ENCODE measurements at regions not wholly inside any gene's neighbourhood (a gene's known extent, or its start where the extent isn't known, plus 50 kb on each side); places are given as distances from the start of the nearest gene placed in this dataset.

DNA sequence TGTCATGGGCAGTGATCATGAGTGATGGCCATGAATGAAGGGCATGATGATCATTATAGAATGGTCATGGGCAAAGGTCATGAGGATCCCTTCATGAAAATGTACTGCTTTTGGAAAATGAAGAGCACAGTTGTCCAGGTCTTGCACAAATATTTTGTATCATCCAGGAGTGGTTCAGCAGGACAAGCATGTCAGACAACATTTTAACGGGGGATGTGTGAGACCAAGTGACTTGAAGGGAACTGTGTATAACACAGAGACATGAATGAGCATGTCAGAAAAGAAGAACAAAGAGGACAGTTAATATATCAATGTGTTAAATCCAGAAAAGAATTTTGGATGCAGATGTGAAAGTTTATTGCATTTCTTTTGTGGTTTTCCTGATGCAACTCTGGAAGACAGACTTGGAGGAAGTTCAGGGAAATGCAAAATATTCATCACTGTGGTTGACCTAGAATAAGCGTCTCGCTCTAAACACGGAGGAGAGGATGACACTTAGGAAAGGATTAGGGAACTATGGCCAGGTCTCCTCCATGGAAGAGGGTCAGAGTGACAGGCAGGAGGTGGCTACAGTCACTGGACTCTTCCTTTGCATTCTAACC lies 116.1 kb upstream of the IRX4 start:
- Histone ChIP-seq H3K4me1 (ENCODE audit: control insufficient read depth, low read length) (no peaks in the 10 kb centered on the region), H3F3A (ENCODE audit: control insufficient read depth, insufficient read depth) (no peaks in the 10 kb centered on the region), H3K4me2 (ENCODE audit: low read length) (no peak overlapping the region), H4K20me1 (ENCODE audit: control insufficient read depth, insufficient read depth, low read depth, low read length) (no peaks in the 10 kb centered on the region), H3K36me3 (ENCODE audit: control insufficient read depth, low read length) (no peaks in the 10 kb centered on the region), H3K9me3 (ENCODE audit: control insufficient read depth, insufficient read depth, low read length) (no peaks in the 10 kb centered on the region), H3K27me3 (ENCODE audit: control insufficient read depth, low read length) (no peaks in the 10 kb centered on the region), H3K4me3 (ENCODE audit: low read length) (no peak overlapping the region), H3K27ac (ENCODE audit: low read depth, low read length) (no peak overlapping the region), H3K79me2 (ENCODE audit: control insufficient read depth, low read length) (no peaks in the 10 kb centered on the region), H3K9me2 (replicated peaks; ENCODE audit: control insufficient read depth, low read length) (no peaks in the 10 kb centered on the region)
- TF ChIP-seq, protein P1, sequence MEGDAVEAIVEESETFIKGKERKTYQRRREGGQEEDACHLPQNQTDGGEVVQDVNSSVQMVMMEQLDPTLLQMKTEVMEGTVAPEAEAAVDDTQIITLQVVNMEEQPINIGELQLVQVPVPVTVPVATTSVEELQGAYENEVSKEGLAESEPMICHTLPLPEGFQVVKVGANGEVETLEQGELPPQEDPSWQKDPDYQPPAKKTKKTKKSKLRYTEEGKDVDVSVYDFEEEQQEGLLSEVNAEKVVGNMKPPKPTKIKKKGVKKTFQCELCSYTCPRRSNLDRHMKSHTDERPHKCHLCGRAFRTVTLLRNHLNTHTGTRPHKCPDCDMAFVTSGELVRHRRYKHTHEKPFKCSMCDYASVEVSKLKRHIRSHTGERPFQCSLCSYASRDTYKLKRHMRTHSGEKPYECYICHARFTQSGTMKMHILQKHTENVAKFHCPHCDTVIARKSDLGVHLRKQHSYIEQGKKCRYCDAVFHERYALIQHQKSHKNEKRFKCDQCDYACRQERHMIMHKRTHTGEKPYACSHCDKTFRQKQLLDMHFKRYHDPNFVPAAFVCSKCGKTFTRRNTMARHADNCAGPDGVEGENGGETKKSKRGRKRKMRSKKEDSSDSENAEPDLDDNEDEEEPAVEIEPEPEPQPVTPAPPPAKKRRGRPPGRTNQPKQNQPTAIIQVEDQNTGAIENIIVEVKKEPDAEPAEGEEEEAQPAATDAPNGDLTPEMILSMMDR (IDR thresholded peaks at IDR 0.05; ENCODE audit: low read depth, low read length, poor library complexity, severe bottlenecking) = no peak
- no peak for TF ChIP-seq EZH2phosphoT487 (IDR thresholded peaks at IDR 0.05; ENCODE audit: borderline replicate concordance, low read length)

- Histone ChIP-seq H3K4me3 (ENCODE audit: low read length) (no peak overlapping the region), H3F3A (ENCODE audit: control insufficient read depth, insufficient read depth) (no peaks in the 10 kb centered on the region), H3K9me3 (ENCODE audit: control insufficient read depth, insufficient read depth, low read length) (no peaks in the 10 kb centered on the region), H3K4me2 (ENCODE audit: low read length) (no peak overlapping the region), H3K9me2 (replicated peaks; ENCODE audit: control insufficient read depth, low read length) (no peaks in the 10 kb centered on the region), H3K79me2 (ENCODE audit: control insufficient read depth, low read length) (no peaks in the 10 kb centered on the region), H4K20me1 (ENCODE audit: control insufficient read depth, insufficient read depth, low read depth, low read length) (no peaks in the 10 kb centered on the region), H3K36me3 (ENCODE audit: control insufficient read depth, low read length) (no peaks in the 10 kb centered on the region), H3K4me1 (ENCODE audit: control insufficient read depth, low read length) (no peaks in the 10 kb centered on the region), H3K27ac (ENCODE audit: low read depth, low read length) (no peak overlapping the region), H3K27me3 (ENCODE audit: control insufficient read depth, low read length) (no peaks in the 10 kb centered on the region)
- TF ChIP-seq EZH2phosphoT487 (IDR thresholded peaks at IDR 0.05; ENCODE audit: borderline replicate concordance, low read length) = no peak
Observed at GRCh38 chr5:1998348-1998669, 115.6 kb upstream of the IRX4 start.

- Histone ChIP-seq H4K20me1 (ENCODE audit: control insufficient read depth, insufficient read depth, low read depth, low read length) (no peaks in the 10 kb centered on the region), H3K9me3 (ENCODE audit: control insufficient read depth, insufficient read depth, low read length) (no peaks in the 10 kb centered on the region), H3K79me2 (ENCODE audit: control insufficient read depth, low read length) (no peaks in the 10 kb centered on the region), H3K27me3 (ENCODE audit: control insufficient read depth, low read length) (no peaks in the 10 kb centered on the region), H3K4me3 (ENCODE audit: low read length) (no peak overlapping the region), H3K4me2 (ENCODE audit: low read length) (no peak overlapping the region), H3K9me2 (replicated peaks; ENCODE audit: control insufficient read depth, low read length) (no peaks in the 10 kb centered on the region), H3K4me1 (ENCODE audit: control insufficient read depth, low read length) (no peaks in the 10 kb centered on the region), H3K36me3 (ENCODE audit: control insufficient read depth, low read length) (no peaks in the 10 kb centered on the region), H3F3A (ENCODE audit: control insufficient read depth, insufficient read depth) (no peaks in the 10 kb centered on the region), H3K27ac (ENCODE audit: low read depth, low read length) (no peak overlapping the region)
- TF ChIP-seq, protein P1 (IDR thresholded peaks at IDR 0.05; ENCODE audit: low read depth, low read length, poor library complexity, severe bottlenecking) = no peak
- TF ChIP-seq EZH2phosphoT487 (IDR thresholded peaks at IDR 0.05; ENCODE audit: borderline replicate concordance, low read length) = no peak
Observed at GRCh38 chr5:1997640-1998347, 115.1 kb upstream of the IRX4 start.

GRCh38 chr5:1995491-1995890 lies 112.8 kb upstream of the IRX4 start:
- no peak overlapping the region for H3K4me2 ChIP-seq (ENCODE audit: low read length)
- H3K9me3 ChIP-seq (ENCODE audit: control insufficient read depth, insufficient read depth, low read length) = no peaks in the 10 kb centered on the region
- TF ChIP-seq EZH2phosphoT487 (IDR thresholded peaks at IDR 0.05; ENCODE audit: borderline replicate concordance, low read length) = no peak
- TF ChIP-seq, protein P1 (IDR thresholded peaks at IDR 0.05; ENCODE audit: low read depth, low read length, poor library complexity, severe bottlenecking) = no peak
- H3K27me3 ChIP-seq (ENCODE audit: control insufficient read depth, low read length) = no peaks in the 10 kb centered on the region
- no peaks in the 10 kb centered on the region for H4K20me1 ChIP-seq (ENCODE audit: control insufficient read depth, insufficient read depth, low read depth, low read length)
- no peaks in the 10 kb centered on the region for H3K4me1 ChIP-seq (ENCODE audit: control insufficient read depth, low read length)
- no peaks in the 10 kb centered on the region for H3K79me2 ChIP-seq (ENCODE audit: control insufficient read depth, low read length)
- no peak overlapping the region for H3K4me3 ChIP-seq (ENCODE audit: low read length)
- no peaks in the 10 kb centered on the region for H3F3A ChIP-seq (ENCODE audit: control insufficient read depth, insufficient read depth)
- H3K9me2 ChIP-seq (replicated peaks; ENCODE audit: control insufficient read depth, low read length) = no peaks in the 10 kb centered on the region
- H3K27ac ChIP-seq (ENCODE audit: low read depth, low read length) = no peak overlapping the region
- H3K36me3 ChIP-seq (ENCODE audit: control insufficient read depth, low read length) = no peaks in the 10 kb centered on the region

Data from DOHH2 (cell line).